ENCODE measurements at regions not wholly inside any gene's neighbourhood (a gene's known extent, or its start where the extent isn't known, plus 50 kb on each side); places are given as distances from the start of the nearest gene placed in this dataset.

- TF ChIP-seq CTCF (IDR thresholded peaks at IDR 0.05) (no peak), POLR2A (IDR thresholded peaks at IDR 0.05) (no peak)
These were observed 142.3 kb upstream of the NT5C1B start for GRCh38 chr2:18731666-18732065.
